HL-60 (cell line): ENCODE measurements at regions not wholly inside any gene's neighbourhood (a gene's known extent, or its start where the extent isn't known, plus 50 kb on each side); places are given as distances from the start of the nearest gene placed in this dataset.

ENCODE experiments used
- DNase-seq, 2 experiments: peaks; one replicate each; pipeline ENCODE4 v3.0.0-alpha.2; 2010 to 2020; ENCODE audit warnings: low read depth in 1 of 2, low spot score in 1 of 2
- H3K27ac ChIP-seq: fragments of 250-450 bp; sonication (Bioruptor Pico); replicated peaks from 2 replicates; pipeline ENCODE4 v1.5.1; 2020; ENCODE audit warnings: mild to moderate bottlenecking, moderate library complexity
- H3K27me3 ChIP-seq: fragments of 250-450 bp; sonication (Bioruptor Pico); 2 replicates; pipeline ENCODE4 v1.5.1; 2021; ENCODE audit warnings: mild to moderate bottlenecking, moderate library complexity; ENCODE audit not compliant: insufficient read depth, poor library complexity, severe bottlenecking
- H3K4me3 ChIP-seq: replicated peaks from 2 replicates; pipeline ENCODE4 v1.5.1; 2011; ENCODE audit warnings: mild to moderate bottlenecking, control low read depth, low read length; ENCODE audit not compliant: insufficient read depth
- CTCF ChIP-seq: IDR thresholded peaks from one replicate; pipeline ENCODE4 v1.5.1; 2011; ENCODE audit warnings: low read length, control low read depth, inconsistent platforms; ENCODE audit not compliant: insufficient read depth
- GABPA ChIP-seq: IDR thresholded peaks from 2 replicates; pipeline ENCODE4 v1.6.1; 2012; ENCODE audit warnings: low read depth
- POLR2AphosphoS5 ChIP-seq: IDR thresholded peaks from 2 replicates; pipeline ENCODE4 v1.6.1; 2012; ENCODE audit warnings: low read depth
- REST ChIP-seq: IDR thresholded peaks from 2 replicates; pipeline ENCODE4 v1.6.1; 2012; ENCODE audit warnings: low read depth; ENCODE audit not compliant: insufficient replicate concordance
- SPI1 ChIP-seq: IDR thresholded peaks from 2 replicates; pipeline ENCODE4 v1.6.1; 2012; ENCODE audit warnings: low read depth, mild to moderate bottlenecking, borderline replicate concordance

- Histone ChIP-seq H3K27ac (no peak overlapping the region), H3K4me3 (no peak overlapping the region), H3K27me3 (peaks cover 4% of the 10 kb centered on the region)
- TF ChIP-seq POLR2AphosphoS5 (no peak), REST (no peak), CTCF (no peak), GABPA (no peak), SPI1 (no peak)
- no peak for DNase-seq
These were observed 518.0 kb downstream of the REEP3 start for GRCh38 chr10:64039198-64039597.

- no peak overlapping the region for H3K4me3 ChIP-seq
- H3K27me3 ChIP-seq = peaks cover 4% of the 10 kb centered on the region
- TF ChIP-seq POLR2AphosphoS5 = no peak
- TF ChIP-seq GABPA = no peak
- no peak for TF ChIP-seq SPI1
- TF ChIP-seq CTCF = no peak
- no peak for TF ChIP-seq REST
- DNase-seq = no peak
- no peak overlapping the region for H3K27ac ChIP-seq
These were observed 519.6 kb downstream of the REEP3 start for GRCh38 chr10:64040781-64041180.

- Histone ChIP-seq H3K27me3 (peaks cover 4% of the 10 kb centered on the region), H3K4me3 (no peak overlapping the region; the same call in 1 of the 2 replicates), H3K27ac (no peak overlapping the region)
- DNase-seq = peak; percentile 62 to 79
- peak; percentile 99 for TF ChIP-seq CTCF
- no peak for TF ChIP-seq POLR2AphosphoS5
These were observed 520.2 kb downstream of the REEP3 start for GRCh38 chr10:64041185-64041988.

GRCh38 chr10:64041989-64042490, 520.8 kb downstream of the REEP3 start:
- no peak overlapping the region for H3K4me3 ChIP-seq
- peaks cover 4% of the 10 kb centered on the region for H3K27me3 ChIP-seq
- no peak for TF ChIP-seq REST
- no peak for TF ChIP-seq SPI1
- no peak for DNase-seq
- no peak overlapping the region for H3K27ac ChIP-seq
